ENCODE measurements at regions not wholly inside any gene's neighbourhood (a gene's known extent, or its start where the extent isn't known, plus 50 kb on each side); places are given as distances from the start of the nearest gene placed in this dataset.

GRCh38 chr4:165794834-165795233 is 78.2 kb upstream of the TLL1 start:
- TF ChIP-seq CTCF (IDR thresholded peaks at IDR 0.05), result no peak
- TF ChIP-seq EP300 (IDR thresholded peaks at IDR 0.05), result no peak
